Peyer's patch (tissue), 4 donors: ENCODE measurements at regions not wholly inside any gene's neighbourhood (a gene's known extent, or its start where the extent isn't known, plus 50 kb on each side); places are given as distances from the start of the nearest gene placed in this dataset.

Source experiments
- DNase-seq, 3 donors: peaks; one replicate each; pipeline ENCODE4 v3.0.0-alpha.2; 2017 to 2019
- H3K27ac ChIP-seq, 4 donors: fragments of 200-600 bp; sonication (generic); one replicate each; pipeline ENCODE4 v1.5.1; 2016 to 2019
- H3K27me3 ChIP-seq, 2 donors: fragments of 200-600 bp; sonication (generic); one replicate each; pipeline ENCODE4 v1.5.1; 2019
- H3K36me3 ChIP-seq, 3 donors: fragments of 200-600 bp; sonication (generic); one replicate each; pipeline ENCODE4 v1.5.1; 2016 to 2019
- H3K4me1 ChIP-seq, 4 donors: fragments of 200-600 bp; sonication (generic); one replicate each; pipeline ENCODE4 v1.5.1; 2016 to 2019
- H3K4me3 ChIP-seq, 4 donors: fragments of 200-600 bp; sonication (generic); 1 replicate in 3 of 4; 2 replicates in 1 of 4; pipeline ENCODE4 v1.5.1; 2016 to 2019; ENCODE audit warnings: mild to moderate bottlenecking in 1 of 4
- H3K9me3 ChIP-seq, 4 donors: fragments of 200-600 bp; sonication (generic); one replicate each; pipeline ENCODE4 v1.5.1; 2016 to 2019; ENCODE audit warnings: mild to moderate bottlenecking in 1 of 4
- POLR2A ChIP-seq, 2 donors: fragments of 450-650 bp; IDR thresholded peaks; one replicate each; pipeline ENCODE4 v1.5.1; 2017; ENCODE audit warnings: antibody characterized with exemption in 2 of 2, mild to moderate bottlenecking in 2 of 2, moderate library complexity in 2 of 2
- TF ChIP-seq, protein P1 (sequence below), 6 experiments: fragments of 450-650 bp in 4 of 6; fragments of 200-600 bp in 2 of 6; sonication (generic) in 1 of 6; IDR thresholded peaks; one replicate each; pipeline ENCODE4 v1.5.1; 2017 to 2019; ENCODE audit warnings: antibody characterized with exemption in 6 of 6, mild to moderate bottlenecking in 3 of 6, moderate library complexity in 1 of 6

DNA sequence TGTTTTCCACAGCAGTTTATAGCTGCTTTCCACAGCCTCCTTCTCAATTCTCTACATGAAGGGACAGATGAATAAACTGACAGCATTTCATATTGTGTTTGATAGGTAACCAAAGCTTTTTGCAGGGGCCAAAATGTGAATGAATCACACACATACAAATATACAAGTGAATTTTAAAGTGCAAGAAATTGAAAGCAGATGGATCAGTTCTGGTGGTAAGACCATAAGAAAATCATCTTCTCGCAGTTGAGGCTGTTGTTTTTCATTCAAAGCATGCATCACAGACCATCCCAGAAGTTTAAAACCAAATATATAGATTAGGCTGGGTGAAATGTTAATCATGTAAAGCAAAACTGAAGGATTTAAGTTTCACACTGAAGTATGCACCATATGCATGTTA lies 1569.4 kb downstream of the PCDH9 start:
- no peak for TF ChIP-seq POLR2A (IDR thresholded peaks at IDR 0.05)
- TF ChIP-seq, protein P1, sequence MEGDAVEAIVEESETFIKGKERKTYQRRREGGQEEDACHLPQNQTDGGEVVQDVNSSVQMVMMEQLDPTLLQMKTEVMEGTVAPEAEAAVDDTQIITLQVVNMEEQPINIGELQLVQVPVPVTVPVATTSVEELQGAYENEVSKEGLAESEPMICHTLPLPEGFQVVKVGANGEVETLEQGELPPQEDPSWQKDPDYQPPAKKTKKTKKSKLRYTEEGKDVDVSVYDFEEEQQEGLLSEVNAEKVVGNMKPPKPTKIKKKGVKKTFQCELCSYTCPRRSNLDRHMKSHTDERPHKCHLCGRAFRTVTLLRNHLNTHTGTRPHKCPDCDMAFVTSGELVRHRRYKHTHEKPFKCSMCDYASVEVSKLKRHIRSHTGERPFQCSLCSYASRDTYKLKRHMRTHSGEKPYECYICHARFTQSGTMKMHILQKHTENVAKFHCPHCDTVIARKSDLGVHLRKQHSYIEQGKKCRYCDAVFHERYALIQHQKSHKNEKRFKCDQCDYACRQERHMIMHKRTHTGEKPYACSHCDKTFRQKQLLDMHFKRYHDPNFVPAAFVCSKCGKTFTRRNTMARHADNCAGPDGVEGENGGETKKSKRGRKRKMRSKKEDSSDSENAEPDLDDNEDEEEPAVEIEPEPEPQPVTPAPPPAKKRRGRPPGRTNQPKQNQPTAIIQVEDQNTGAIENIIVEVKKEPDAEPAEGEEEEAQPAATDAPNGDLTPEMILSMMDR (IDR thresholded peaks at IDR 0.05), result no peak
- H3K4me1 ChIP-seq, result no peaks in the 10 kb centered on the region
- no peak overlapping the region for H3K27ac ChIP-seq
- H3K9me3 ChIP-seq, result no peaks in the 10 kb centered on the region
- no peak for DNase-seq
- H3K36me3 ChIP-seq, result no peaks in the 10 kb centered on the region
- H3K4me3 ChIP-seq, result no peak overlapping the region
- H3K27me3 ChIP-seq, result no peaks in the 10 kb centered on the region

DNA sequence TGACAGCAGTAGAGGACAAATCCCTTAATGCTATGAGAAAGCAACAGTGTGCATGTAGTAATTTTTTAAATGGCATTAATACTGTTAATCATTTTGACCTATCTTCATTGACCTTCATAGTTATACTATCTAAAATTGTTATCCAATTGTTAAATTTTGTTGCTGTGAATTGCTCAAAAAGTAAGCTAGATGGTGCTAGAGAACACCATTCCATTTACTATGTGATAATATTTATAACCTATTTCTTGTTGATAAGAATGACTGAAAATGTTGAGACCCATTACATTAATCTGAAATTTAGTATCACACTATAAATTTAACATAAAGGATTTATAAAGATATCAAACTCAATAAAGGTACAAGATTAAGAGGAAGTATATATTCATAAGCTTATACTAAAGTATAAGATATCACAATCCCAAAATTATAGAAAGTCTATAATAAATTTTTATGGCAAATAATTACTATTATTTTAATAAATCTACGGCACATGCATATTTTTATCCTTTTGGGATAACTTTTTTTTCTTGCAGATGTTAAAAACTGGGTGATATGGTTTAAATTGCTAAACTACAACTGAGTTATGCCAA lies 1573.3 kb downstream of the PCDH9 start:
- no peak overlapping the region for H3K4me3 ChIP-seq
- H3K27ac ChIP-seq, result no peak overlapping the region
- no peaks in the 10 kb centered on the region for H3K9me3 ChIP-seq
- H3K36me3 ChIP-seq, result no peaks in the 10 kb centered on the region
- no peaks in the 10 kb centered on the region for H3K4me1 ChIP-seq
- TF ChIP-seq POLR2A (IDR thresholded peaks at IDR 0.05), result no peak
- TF ChIP-seq, protein P1 (IDR thresholded peaks at IDR 0.05), result no peak
- H3K27me3 ChIP-seq, result no peaks in the 10 kb centered on the region
- no peak for DNase-seq

DNA sequence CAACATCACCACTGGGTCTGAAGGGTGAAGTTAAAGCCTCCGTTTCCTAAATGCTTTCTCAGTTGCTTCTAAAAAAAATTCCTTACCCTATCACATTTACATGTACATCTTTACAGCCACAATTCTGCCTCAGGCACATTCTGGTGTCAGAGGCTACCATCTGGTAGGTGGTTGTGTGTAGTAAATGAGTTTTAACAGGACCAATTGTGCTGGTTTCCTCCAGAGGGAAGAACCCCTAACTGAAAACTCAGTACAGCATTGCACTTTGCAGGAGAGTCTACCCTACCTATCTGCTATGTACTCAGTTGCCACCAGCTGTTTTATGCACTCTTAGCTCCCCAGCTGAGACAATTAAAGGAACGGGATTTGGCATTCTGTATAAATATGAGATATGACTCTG lies 1576.5 kb downstream of the PCDH9 start:
- H3K4me3 ChIP-seq, result no peak overlapping the region
- no peak for DNase-seq
- H3K36me3 ChIP-seq, result no peaks in the 10 kb centered on the region
- H3K4me1 ChIP-seq, result no peaks in the 10 kb centered on the region
- no peaks in the 10 kb centered on the region for H3K27me3 ChIP-seq
- TF ChIP-seq, protein P1 (IDR thresholded peaks at IDR 0.05), result no peak
- no peak for TF ChIP-seq POLR2A (IDR thresholded peaks at IDR 0.05)
- H3K27ac ChIP-seq, result no peak overlapping the region
- no peaks in the 10 kb centered on the region for H3K9me3 ChIP-seq

DNA sequence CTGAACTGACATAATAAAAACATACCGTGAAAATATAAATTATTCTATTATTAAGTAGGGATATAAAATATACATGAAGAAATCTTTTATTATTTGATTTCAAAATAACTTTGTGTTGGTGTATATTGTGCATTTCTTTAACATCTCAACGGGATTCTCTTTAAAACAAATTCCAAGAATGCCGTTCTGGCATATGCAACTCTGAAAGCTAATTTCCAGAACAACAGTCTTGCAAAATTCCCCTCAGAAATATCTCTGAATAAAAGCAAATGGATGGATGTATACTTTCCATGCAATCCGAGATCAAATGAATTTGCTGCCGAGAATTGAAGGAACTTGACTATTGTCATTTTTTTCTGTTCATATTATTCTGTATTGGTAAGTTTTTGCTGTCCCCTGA lies 1579.8 kb downstream of the PCDH9 start:
- H3K27ac ChIP-seq, result no peak overlapping the region
- no peaks in the 10 kb centered on the region for H3K4me1 ChIP-seq
- H3K9me3 ChIP-seq, result no peaks in the 10 kb centered on the region
- H3K27me3 ChIP-seq, result no peaks in the 10 kb centered on the region
- H3K36me3 ChIP-seq, result no peaks in the 10 kb centered on the region
- no peak for DNase-seq
- no peak for TF ChIP-seq POLR2A (IDR thresholded peaks at IDR 0.05)
- TF ChIP-seq, protein P1 (IDR thresholded peaks at IDR 0.05), result no peak
- no peak overlapping the region for H3K4me3 ChIP-seq

DNA sequence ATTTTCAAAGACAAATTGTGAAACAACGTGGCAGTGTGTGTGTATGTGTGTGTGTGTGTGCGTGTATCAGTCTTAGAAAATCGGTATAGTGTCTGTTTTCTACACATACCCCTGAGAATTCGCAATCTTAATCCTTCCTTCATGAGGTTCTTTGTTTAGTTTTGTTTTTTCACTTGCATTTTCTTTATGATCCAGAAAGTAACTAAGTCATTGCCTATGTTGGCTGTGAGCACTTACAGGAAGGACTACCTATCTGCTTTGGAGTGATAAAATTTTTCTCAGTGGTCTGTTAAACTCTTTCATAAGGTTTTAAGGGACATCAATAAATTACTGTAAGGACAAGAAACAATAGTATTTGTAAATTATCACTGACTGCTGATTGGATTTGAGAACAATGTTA lies 1587.1 kb downstream of the PCDH9 start:
- Histone ChIP-seq H3K4me1 (no peaks in the 10 kb centered on the region), H3K9me3 (peaks cover 0 to 3% (median 0%) of the 10 kb centered on the region in 4 donors), H3K27me3 (no peaks in the 10 kb centered on the region), H3K36me3 (no peaks in the 10 kb centered on the region), H3K4me3 (no peak overlapping the region), H3K27ac (no peak overlapping the region)
- no peak for TF ChIP-seq POLR2A (IDR thresholded peaks at IDR 0.05)
- TF ChIP-seq, protein P1 (IDR thresholded peaks at IDR 0.05), result no peak
- no peak for DNase-seq

DNA sequence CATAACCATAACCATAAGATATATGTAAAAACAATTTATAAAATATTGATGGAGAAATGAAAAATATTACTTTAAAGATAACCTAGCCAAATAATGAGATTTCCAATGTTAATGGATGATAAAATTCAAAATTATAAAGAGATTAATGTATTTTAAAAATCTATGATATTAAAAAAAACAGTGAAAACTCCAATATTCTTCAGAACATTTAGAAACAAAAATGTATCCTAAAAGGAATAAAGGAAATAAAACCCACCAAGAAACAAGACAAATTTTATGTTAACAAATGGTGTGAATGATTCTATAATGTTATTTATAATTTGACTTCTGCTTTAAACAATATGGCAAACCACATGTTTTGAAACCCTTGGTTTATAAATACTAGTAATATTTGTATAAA lies 1587.8 kb downstream of the PCDH9 start:
- no peak for DNase-seq
- no peak for TF ChIP-seq POLR2A (IDR thresholded peaks at IDR 0.05)
- TF ChIP-seq, protein P1 (IDR thresholded peaks at IDR 0.05), result no peak
- H3K27me3 ChIP-seq, result no peaks in the 10 kb centered on the region
- H3K4me1 ChIP-seq, result no peaks in the 10 kb centered on the region
- H3K9me3 ChIP-seq, result peaks cover 0 to 3% (median 0%) of the 10 kb centered on the region in 4 donors
- no peak overlapping the region for H3K27ac ChIP-seq
- no peak overlapping the region for H3K4me3 ChIP-seq
- H3K36me3 ChIP-seq, result no peaks in the 10 kb centered on the region
